Suppressor macrophage (primary cell): ENCODE measurements at regions not wholly inside any gene's neighbourhood (a gene's known extent, or its start where the extent isn't known, plus 50 kb on each side); places are given as distances from the start of the nearest gene placed in this dataset.

Source experiments
- DNase-seq, 4 experiments: peaks; one replicate each; pipeline ENCODE4 v3.0.0-alpha.2; 2020 to 2022

GRCh38 chr14:62301911-62302310 is 539.7 kb downstream of the SNAPC1 start:
- no peak for DNase-seq

GRCh38 chr14:62303437-62303836 is 541.2 kb downstream of the SNAPC1 start:
- no peak for DNase-seq

GRCh38 chr14:62304257-62304656 is 542.0 kb downstream of the SNAPC1 start:
- DNase-seq, result no peak

DNA sequence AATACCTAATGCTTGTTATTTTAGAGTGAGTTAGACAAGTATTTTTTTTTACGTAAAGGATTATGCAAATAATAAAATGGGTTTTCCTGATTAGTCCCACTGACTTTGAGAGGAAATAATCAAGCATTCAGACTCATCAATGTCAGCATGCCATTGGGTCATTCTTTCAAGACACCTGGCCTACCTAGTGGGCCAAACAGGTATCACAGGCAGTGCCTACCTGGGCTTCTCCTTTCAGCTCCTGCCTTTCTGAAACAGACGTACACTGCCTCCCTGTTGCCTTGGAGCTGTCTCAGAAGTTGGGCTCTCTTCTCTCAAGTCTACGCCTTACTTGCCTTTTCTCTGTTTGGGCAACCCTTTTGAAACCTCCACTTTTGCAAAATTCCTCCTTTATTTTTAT is 545.6 kb downstream of the SNAPC1 start:
- no peak for DNase-seq

- no peak for DNase-seq
These were observed 546.1 kb downstream of the SNAPC1 start for GRCh38 chr14:62308316-62308715.

GRCh38 chr14:62308891-62309290 is 546.7 kb downstream of the SNAPC1 start:
- DNase-seq, result no peak

- DNase-seq, result no peak
These were observed 551.0 kb downstream of the SNAPC1 start for GRCh38 chr14:62313212-62313611.

DNA sequence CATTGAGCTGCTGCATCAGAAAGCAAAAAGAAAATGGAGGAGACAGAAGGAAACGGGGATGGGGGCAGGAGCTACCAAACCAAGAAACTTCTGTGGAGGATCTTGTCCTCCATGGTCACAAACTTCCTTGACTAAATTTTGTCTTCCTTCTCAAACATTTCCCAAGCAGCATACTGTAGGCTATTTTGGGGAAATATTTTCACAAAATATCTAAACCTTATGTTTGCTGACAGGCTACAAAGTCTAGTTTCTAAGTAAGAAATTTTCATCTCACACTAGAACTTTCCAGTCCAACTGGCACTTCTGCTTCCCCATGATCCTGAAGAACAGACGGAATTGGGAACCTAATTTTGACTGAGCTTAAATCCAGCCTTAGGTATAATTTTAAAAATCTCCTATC is 552.0 kb downstream of the SNAPC1 start:
- DNase-seq, result no peak

DNA sequence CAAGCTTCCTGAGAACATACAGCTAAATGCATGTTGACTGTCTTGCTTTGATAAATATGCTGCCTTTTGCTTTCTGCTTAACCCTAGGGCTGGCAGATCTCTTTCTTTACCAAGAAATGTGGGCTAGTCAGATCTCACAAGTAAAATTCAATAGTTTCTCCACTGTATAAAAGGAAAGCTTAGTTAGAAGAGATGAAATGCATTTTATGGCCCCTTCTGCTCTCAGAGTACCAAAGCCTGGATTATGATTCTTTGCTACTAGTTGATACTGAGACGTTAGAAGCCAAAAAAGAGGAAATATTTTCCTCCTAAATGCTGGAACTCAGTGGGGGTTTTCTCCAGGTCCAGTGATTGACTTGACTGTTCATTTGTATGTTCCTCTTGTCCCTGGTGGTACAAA is 552.7 kb downstream of the SNAPC1 start:
- no peak for DNase-seq

DNA sequence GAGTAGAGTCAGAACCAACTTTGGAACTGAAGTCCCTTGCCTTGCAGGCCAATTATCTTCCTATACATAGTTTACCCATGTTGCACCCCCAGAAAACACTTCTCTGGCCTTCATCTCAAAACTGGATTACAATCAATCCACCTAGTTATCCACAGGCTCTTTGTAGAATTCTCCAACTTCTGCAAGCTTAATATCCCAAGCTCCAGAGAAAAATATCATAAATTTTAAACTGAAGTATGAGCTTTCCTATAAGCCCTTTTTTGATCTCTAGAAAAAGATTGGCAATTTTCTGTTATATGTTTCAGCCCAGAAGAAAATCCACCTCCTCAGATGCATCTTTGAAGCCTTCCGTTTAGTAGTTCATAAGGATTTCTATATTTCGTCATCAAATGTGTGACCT is 553.4 kb downstream of the SNAPC1 start:
- DNase-seq, result no peak

GRCh38 chr14:62322216-62322615 is 560.0 kb downstream of the SNAPC1 start:
- no peak for DNase-seq

DNA sequence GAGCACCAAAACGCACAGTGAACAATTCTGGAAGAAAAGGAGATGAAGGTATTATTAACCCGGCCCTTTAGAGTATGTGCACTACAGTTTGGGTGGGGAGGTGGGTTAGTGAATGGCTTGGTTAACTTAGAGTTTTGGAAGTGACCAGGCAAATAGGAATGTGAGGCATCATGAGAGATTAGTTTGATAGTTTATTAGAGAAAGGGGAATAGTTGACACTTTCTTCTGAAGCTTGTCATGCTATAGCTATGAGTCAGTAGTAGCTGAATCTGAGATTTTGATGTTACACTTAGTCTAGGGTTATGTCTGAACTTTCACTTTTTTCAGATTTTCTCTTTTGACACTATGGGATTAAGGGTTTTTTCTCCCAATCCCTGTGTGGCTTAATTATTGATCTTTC is 567.2 kb downstream of the SNAPC1 start:
- DNase-seq, result no peak

DNA sequence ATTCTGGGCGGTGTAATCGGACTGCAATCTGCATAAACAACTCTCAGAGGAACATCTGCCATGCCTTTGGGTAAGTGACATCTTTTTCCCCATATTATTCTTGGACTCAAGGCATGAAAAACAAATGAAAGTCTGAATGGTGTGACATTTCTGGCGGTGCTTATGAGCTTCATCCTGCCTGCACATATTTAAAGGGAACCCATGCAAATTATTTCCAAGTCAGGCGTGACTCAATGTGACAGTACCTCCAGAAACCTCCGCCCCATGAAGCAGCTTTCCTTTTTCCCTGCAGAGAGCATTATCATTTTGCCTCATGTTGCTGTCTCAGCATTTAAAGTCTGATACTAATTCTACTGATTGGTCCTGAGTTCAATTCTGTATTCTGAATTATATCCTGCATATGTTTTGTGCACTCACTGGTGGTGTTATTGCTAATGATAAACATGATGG is 585.4 kb downstream of the SNAPC1 start:
- no peak for DNase-seq

- DNase-seq, result no peak
These were observed 595.1 kb downstream of the SNAPC1 start for GRCh38 chr14:62357362-62357761.

DNA sequence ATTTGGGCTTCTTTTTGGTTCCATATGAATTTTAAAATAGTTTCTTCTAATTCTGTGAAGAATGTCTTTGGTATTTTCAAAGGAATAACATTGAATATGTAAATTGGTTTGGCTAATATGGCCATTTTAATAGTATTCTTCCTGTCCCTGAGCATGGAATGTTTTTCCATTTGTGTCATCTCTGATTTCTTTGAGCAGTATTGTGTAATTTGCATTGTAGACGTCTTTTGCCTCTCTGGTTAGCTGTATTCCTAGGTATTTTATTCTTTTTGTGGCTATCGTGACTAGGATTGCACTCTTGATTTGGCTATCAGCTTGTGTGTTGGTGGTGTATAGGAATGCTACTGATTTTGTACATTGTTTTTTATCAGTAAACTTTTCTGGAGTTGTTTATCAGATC is 601.9 kb downstream of the SNAPC1 start:
- no peak for DNase-seq

DNA sequence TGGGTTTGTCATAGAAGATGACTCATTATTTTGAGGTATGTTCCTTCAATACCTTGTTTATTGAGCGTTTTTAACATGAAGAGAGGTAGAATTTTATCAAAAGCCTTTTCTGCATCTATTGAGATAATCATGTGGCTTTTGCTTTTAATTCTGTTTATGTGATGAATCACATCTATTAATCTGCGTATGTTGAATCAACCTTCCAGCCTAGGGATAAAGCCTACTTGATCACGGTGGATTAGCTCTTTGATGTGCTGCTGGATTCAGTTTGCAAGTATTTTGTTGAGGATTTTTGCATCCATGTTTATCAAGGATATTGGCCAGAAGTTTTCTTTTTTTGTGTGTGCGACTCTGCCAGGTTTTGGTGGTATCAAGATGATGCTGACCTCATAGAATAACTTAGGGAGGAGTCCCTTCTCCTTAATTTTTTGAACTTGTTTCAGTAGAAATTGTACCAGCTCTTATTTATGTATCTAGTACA is 602.6 kb downstream of the SNAPC1 start:
- DNase-seq, result no peak

DNA sequence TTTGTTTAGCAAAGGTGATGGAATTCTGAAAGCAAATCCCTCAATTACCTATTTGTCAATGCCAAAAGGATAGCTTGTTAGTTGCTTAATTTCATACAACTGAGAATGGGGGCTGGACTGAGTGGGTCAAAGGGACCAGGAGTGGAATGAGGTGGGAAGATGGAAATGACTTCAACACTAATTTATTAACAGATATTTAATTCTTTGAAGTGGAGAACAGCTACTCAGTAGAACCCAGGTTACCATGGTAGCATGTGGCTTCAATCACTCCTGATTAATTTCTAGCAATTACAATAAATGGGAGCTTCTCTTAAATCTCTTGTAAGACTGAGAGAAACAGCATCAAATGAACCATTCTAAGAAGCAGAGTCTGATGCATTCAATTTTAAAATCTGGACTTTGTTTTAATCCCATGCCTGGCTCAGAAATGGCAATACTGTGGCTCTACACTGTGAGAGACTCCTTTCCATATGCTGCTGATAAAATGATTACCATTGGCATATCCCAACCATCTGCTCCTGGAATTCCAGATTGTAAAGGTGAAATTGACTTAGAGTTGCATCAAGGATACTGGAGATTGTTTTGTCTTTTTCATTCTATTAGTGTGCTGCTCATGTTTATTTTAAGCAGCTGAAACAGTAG is 607.8 kb downstream of the SNAPC1 start:
- no peak for DNase-seq

DNA sequence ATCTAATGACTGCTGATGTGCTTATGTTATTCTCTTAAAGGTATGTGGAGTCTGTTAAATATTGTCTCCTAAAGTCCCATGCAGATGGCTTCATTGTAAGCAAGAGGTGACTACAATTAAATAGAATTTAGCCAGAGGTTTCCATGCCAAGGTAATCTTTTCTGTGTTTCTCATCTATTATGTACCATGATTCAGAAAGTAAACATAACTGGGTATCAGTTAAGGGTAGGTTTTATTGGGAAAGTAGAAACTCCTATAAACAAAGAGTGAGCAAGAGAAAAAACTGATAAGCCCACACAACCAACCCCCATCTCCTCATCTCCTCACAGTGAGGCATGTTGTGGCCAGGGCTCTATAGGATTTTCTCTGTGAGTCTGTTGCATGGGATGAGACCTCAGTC is 611.7 kb downstream of the SNAPC1 start:
- DNase-seq, result no peak

DNA sequence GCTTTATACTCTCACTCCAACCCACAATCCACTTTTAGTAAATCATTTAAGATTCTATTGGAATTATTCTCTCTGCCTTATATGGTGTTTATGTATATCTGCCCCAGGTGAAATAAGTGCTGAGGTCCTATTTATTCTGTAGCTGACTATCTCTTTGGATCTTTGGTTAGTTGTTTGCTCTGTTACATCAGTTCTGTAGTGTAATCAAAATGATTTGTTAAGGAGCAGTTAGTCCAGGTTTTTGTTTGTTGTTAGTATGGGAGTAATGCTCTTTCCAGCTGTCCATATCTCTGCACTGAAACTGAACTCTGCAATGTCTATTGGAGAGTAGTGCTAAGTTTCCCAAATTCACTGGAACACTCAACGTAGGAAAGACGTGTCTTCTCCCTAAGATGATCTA is 615.8 kb downstream of the SNAPC1 start:
- no peak for DNase-seq

- DNase-seq, result no peak
These were observed 619.3 kb downstream of the SNAPC1 start for GRCh38 chr14:62381311-62382070.

DNA sequence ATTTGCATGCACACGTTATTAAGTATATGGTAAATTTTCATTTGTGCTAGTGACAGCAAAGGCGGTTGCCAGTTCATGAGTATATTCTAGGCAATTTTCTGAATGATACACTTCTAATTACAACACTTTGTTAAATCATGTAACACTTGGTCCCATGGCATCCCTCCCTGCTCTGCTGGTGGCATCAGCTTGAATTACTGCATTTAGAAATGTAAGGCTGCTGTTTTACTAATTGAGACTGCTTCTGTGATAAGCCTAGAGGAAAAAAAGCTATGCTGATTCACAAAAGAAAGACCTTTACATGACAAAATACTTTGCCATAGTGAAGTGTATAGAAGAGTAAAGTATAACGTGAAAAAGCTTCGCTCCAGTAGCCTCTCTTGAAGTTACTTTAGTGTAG is 636.1 kb downstream of the KCNH5 start:
- DNase-seq, result no peak

GRCh38 chr14:62409626-62410300 is 635.5 kb downstream of the KCNH5 start:
- DNase-seq, result no peak

DNA sequence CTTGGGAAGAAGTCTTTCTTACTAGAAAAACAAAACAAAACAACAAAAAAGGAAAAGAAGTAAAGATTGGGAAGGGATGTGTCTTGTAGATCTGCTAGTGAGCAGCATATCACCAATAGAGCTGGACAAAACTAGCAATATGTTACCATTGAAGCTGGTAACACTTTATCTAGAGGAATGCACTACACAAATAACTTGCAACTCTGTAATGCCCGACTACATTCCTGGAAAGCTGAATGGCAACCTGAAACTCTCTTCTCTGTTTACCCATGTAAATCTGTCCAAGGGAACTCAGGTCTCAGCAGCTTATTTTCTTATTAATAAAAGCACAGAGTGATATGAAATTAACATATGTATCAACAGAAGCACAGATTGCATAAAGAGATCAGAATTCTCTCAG is 624.4 kb downstream of the KCNH5 start:
- no peak for DNase-seq
